HG03575 (cell line): ENCODE measurements at regions not wholly inside any gene's neighbourhood (a gene's known extent, or its start where the extent isn't known, plus 50 kb on each side); places are given as distances from the start of the nearest gene placed in this dataset.
"Not testable (repeated sequence)": the region's sequence is repeated elsewhere in the genome, so short reads cannot be mapped to it uniquely, and the experiment has no call there.

Experiments used
- ATAC-seq: cut with Tn5 transposase; IDR thresholded peaks from one replicate; pipeline ENCODE4 v1.9.1; 2021; ENCODE audit not compliant: unreplicated experiment, insufficient number of reproducible peaks, low FRiP score; ENCODE audit errors: extremely low read depth

GRCh38 chr3:177681156-177681555 lies 483.9 kb upstream of the TBL1XR1 start:
- ATAC-seq: no peak

- no peak for ATAC-seq
These were observed 484.6 kb upstream of the TBL1XR1 start for GRCh38 chr3:177681852-177682251.

- no peak for ATAC-seq
These were observed 486.3 kb upstream of the TBL1XR1 start for GRCh38 chr3:177683586-177683985.

- ATAC-seq: no peak
These were observed 489.4 kb upstream of the TBL1XR1 start for GRCh38 chr3:177686671-177687070.

- no peak for ATAC-seq
These were observed 490.0 kb upstream of the TBL1XR1 start for GRCh38 chr3:177687291-177687690.

- ATAC-seq: no peak
These were observed 490.9 kb upstream of the TBL1XR1 start for GRCh38 chr3:177688152-177688551.

GRCh38 chr3:177689077-177689476 lies 491.8 kb upstream of the TBL1XR1 start:
- ATAC-seq: no peak

- no peak for ATAC-seq
These were observed 492.6 kb upstream of the TBL1XR1 start for GRCh38 chr3:177689869-177690268.

GRCh38 chr3:177690306-177690705 lies 493.0 kb upstream of the TBL1XR1 start:
- ATAC-seq: no peak

GRCh38 chr3:177692304-177692975 lies 495.2 kb upstream of the TBL1XR1 start:
- no peak for ATAC-seq

GRCh38 chr3:177693616-177694264 lies 496.5 kb upstream of the TBL1XR1 start:
- ATAC-seq: no peak

GRCh38 chr3:177694316-177694715 lies 497.0 kb upstream of the TBL1XR1 start:
- no peak for ATAC-seq

- ATAC-seq: no peak
These were observed 497.7 kb upstream of the TBL1XR1 start for GRCh38 chr3:177694951-177695350.

- no peak for ATAC-seq
These were observed 502.8 kb upstream of the TBL1XR1 start for GRCh38 chr3:177700117-177700516.

- ATAC-seq: no peak
These were observed 506.5 kb upstream of the TBL1XR1 start for GRCh38 chr3:177703788-177704187.

- no peak for ATAC-seq
These were observed 508.9 kb upstream of the TBL1XR1 start for GRCh38 chr3:177705976-177706823.

GRCh38 chr3:177709470-177709869 lies 512.2 kb upstream of the TBL1XR1 start:
- ATAC-seq: not testable (repeated sequence)

GRCh38 chr3:177710506-177710905 lies 513.2 kb upstream of the TBL1XR1 start:
- no peak for ATAC-seq

GRCh38 chr3:177711637-177712036 lies 514.4 kb upstream of the TBL1XR1 start:
- no peak for ATAC-seq
